ENCODE measurements at regions not wholly inside any gene's neighbourhood (a gene's known extent, or its start where the extent isn't known, plus 50 kb on each side); places are given as distances from the start of the nearest gene placed in this dataset.

DNA sequence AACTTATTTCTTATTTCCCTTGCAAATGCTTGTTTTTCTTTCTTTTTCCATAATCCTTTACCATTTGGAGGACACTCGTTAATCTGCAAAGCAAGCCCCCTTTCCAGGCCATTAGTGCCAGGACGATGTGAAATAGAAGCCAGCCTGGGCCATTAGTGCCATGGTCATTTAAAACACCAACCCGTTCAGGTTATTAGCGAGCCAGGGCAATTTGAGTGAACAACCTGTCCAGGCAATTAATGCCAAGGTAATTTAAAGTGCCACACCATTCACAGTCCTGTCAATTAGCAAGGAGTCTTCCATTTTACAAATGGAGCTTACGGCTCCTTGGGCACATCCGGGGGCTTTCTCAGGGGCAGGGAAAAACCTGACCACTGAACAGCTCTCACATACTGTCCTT is 370.6 kb downstream of the HRH4 start:
- no peak for DNase-seq (ENCODE audit: low read depth)

DNA sequence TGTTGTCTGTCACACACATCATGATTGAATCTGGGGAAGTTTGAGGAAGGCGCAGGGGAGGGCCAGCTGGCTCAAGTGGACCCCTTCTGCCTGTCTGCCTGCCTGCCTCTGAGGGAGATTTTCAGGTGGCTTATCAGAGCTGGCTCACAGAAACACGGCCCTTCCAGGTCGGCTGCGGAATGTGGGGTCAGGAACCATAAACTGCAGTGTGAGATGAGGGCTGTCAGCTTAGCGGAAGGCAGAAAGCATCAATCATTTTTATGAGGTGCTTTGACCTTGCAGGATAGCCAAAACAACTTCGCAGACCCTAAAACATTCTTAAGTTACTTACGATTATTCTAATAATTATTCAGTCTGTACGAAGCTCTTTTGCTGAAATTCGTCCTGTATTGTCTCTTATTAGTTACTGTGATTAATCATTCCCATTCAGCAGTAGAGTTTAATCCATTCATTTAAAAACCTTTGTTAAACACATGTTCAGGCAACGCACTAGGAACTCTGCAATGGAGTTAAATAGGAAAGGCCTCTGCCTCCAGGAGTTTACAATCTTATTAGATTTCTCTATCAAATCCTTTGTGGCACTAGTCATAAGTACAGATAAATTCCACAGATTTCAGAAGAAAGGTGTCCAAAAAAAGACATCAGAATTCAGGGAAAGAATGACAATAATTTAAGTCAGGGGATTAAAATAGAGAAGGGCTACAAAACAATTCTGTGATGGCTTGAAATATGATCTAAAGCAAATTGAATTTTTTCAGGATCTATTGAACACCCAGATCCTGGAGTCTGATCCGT is 371.6 kb downstream of the HRH4 start:
- DNase-seq (ENCODE audit: low read depth) = no peak

DNA sequence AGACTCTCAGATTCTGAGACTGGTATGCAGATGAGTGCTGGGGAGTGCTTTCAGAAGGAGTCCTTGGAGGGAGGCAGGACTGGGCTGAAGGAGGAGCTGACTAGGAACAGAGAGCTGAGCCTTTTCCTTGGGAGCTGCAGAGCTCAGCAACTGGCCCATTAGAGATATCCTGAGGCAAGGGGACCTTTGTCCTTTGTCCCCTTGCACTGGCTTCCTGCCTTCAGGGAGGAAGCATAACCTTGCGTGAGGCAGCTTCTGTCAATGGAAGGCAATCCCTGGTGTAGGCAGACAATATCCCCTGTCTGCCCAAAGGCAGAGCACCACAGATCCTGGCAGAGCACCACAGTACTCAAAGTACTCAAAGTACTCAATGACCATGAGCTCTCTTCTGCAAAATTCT is 375.3 kb downstream of the HRH4 start:
- DNase-seq (ENCODE audit: low read depth) = no peak

DNA sequence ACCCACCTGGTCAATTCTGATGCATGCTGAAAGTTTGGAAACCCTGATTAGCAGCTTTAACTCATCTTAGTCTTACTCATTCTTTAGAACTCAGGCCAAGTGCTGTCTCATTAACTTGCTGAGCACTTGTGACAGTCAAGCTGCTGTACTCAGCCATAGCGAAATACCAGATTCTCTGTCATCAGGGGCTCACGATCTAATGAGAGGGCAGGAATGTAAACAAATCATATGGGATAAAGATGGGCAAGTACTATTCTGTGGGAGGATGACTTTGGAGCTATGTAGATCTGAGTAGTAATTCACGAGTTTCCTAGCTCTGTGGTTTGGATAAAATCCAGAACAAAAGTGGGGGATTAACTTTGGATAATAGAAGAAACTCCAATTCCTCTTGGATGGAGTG is 376.6 kb downstream of the HRH4 start:
- DNase-seq (ENCODE audit: low read depth) = peak; percentile 14

DNA sequence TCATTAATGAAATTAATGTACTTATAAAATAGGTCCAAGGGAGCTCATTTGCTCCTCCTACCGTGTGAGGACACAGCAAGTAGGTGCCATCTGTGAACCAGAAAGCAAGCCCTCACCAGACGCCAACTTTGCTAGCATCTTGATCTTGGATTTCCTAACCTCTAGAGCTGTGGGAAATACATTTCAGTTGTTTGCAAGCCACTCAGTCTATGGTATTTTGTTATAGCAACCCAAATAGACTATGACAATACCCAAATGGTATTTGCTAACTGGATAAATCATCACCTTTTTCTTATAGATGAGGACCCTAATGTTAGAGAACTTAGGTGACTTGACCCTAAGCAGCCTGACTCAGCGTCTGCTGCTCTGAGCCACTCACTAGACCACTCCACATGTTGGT is 379.6 kb downstream of the HRH4 start:
- no peak for DNase-seq (ENCODE audit: low read depth)

DNA sequence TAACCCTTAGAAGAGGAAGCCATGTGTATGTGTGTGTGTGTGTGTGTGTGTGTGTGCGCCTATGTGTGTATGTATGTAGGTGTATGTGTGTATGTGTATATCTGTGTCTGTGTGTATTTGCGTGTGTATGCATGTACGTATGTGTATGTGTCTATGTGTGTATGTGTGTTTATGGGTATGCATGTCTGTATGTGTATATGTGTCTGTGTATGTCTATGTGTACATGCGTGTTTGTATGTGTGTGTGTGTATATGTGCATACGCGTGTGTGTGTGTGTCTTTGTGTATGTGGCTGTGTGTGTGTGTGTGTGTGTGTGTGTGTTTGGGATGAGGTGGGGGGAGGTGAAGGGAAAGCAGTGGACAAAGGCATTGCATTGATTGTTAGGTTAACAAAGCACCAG is 380.2 kb downstream of the HRH4 start:
- DNase-seq (ENCODE audit: low read depth) = no peak

DNA sequence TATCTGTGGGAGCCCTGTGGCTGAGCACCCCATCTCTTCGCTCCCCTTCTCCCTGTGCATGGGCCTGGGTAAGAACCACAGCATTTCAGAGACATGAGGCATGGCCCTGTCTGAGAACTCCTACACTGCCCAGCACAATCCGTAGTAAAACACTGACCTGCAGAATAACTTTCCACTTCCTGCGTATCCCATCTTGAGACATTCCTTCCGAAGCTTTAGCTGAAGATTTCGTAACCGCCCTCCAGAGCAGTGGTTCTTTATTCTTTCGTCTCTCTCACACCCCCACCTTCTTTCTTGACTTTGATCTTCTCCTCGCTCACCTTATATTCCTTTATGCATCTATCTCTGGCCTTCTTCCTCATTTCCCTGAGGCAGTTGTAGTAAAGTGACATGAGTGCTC is 381.1 kb downstream of the HRH4 start:
- DNase-seq (ENCODE audit: low read depth) = no peak

DNA sequence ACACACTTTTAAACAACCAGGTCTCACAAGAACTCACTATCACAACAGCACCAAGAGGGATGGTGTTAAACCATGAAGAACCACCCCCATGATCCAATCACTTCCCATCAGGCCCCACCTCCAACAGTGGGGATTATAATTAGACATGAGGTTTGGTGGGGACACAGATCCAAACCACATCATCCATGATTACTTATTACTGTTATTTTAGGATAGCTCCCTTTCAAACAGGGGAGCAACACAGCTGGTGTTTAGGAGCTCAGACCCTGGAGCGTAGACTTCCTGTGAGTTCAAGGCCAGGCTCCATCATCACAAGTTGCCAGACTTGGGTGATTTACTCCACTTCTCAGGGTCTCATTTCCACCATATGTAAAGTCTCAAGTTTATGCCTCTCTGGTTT is 382.7 kb downstream of the HRH4 start:
- DNase-seq (ENCODE audit: low read depth) = no peak

DNA sequence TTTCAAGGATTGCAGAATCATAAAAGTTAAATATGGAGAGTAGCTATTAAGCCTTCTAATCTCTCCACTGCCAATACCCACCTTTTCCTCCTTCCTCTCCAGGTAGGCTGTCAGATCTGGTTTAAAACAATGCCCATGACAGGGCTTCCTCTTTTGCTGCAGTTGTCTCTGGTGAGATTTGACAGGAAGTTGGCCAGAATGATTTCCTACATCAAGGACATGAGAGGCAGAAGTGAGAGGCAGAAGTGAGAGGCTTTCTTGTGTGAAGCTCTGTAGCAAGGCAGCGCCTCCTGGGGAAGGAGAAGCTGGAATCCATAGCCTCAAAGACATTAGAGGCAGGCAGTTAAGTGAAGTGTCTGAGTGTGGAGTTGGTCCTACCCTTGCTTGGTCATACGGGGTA is 385.7 kb downstream of the HRH4 start:
- DNase-seq (ENCODE audit: low read depth) = no peak

DNA sequence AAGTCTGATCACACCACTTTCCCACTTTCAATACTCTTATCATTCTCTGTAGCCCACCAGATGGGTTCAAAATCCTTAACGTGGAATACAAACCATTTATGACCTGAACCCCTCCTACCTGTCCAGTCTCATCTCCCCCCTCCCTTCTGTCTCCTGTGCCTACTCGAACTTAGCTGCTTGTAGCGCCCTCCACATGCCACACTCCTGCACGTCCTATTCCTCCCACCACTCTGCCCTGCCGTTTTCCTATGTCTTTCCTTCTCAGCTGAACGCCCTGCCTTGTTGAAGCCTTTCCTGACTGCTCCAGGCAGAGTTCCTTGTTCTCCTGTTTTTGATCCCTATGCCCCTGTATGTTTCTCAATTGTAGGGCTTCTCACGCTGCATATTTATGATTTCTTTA is 390.1 kb downstream of the HRH4 start:
- no peak for DNase-seq (ENCODE audit: low read depth)

DNA sequence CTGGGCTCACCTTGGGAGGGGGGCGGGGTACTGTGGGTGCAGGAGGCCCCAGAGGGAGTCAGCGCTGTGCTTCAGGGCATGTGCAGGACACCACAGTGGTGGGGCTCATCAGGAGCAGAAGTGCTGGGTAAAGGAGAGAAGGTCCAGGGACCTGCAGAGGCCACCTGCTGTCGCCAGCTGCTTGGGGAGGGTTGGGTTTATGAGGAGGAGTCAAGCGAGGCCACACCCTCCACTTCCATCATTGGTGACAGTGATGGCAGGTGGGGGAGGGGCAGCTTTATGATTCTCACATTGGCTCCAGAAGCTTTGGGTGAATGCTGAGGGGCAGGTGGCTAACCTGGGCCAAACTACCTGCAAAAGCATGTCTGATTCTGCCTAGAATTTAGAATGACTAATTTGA is 392.6 kb downstream of the HRH4 start:
- no peak for DNase-seq (ENCODE audit: low read depth)

DNA sequence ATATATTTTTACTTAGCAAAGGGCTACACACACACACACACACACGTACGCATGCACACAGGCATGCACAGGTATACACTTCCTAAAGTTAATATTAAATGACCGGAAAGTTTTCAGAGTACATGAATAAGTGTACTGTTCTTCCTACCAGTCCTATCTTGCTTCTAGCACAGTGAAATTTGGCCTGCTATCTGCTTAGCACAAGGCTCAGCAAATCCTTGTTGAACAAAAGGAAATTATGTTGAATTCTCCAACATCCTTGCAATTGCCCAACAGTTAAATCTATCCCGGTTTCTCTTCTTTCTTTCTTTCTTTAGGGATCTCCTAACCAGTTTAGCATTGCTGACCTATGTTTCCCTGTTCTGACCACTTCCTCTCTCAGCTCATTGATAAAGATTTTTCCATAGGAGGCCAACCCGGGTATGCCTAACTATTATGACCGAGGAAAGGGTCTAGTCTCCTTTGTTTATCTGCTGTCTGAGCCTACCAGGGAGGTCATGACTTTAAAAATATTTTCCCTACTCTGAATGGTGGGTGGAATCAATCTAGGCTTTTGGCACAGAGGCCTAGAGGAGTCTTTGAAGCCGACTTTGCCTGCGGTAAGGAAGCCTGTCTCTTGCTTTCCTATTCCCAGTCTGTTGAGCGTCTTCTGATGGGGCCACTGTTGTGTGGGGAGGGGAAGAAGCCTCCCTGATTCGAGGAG is 400.7 kb downstream of the HRH4 start:
- DNase-seq (ENCODE audit: low read depth) = no peak

DNA sequence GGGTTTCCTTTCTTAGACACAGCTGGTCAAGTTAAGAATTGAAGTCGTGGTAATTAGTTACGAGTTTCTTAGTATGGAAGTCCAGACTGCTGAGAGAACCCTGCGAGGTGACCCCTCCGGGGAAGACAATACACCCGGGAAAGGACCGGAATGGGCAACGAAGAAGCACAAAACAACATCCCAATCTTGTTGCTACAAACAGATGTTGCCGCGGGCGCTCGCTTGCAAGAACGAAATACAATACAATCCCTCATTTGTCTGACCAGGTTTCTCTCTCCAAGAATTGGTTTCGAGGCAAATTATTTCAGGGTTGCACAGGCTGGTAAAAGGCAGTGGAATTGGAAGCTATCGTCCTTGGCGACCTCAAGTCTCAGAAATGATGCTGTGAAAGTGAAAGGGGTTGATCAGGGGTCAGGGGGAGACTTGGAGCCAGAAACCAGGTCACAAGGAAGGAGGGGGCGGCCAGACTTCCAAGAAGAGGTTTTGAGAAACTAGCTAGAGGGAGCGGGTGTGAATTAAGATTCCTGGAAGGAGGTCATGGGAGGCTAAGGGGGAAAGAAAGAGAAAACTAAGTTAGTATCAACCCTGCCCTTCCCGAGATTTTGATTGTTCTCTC is 401.9 kb downstream of the HRH4 start:
- DNase-seq (ENCODE audit: low read depth) = no peak

DNA sequence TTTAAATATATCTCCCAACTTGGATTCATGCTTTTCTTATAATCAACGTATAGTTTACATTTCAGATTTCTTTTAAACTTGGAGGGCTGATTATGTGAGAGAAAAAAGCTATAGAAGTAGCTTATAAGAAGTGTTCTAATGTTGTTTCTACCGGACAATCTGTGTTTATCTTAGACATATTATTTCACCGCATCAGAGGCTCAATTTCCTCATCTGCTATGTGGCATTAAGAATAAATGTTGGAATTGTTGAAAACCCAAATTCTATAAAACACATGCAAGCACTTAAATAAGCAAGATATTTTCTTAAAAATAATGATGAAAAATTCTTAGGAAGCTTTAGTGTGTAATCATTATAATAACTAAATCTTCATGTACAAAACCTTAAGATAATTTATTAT is 407.9 kb downstream of the HRH4 start:
- no peak for DNase-seq (ENCODE audit: low read depth)

DNA sequence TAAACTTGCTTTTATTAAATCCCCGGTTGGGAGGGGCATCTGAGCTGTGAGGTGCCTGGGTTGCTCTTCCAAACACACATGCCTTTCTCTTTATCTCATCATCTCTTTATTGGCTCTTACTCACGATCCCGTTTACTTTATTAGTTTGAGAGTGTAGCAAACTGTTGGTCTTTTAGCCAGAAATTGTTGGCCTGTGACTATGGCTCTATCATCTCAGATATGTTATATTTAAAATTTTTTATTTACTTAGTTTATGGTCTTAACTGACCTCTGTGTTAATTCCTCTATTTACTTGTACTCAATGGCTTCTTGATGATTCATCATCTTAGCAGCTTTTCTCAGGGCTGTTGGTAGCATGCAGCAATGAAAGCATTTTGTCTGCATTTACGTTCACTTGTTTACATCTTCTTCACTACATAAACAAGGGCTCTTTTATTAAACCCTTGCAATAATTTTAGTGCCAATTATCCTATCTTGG is 408.4 kb downstream of the HRH4 start:
- no peak for DNase-seq (ENCODE audit: low read depth)

DNA sequence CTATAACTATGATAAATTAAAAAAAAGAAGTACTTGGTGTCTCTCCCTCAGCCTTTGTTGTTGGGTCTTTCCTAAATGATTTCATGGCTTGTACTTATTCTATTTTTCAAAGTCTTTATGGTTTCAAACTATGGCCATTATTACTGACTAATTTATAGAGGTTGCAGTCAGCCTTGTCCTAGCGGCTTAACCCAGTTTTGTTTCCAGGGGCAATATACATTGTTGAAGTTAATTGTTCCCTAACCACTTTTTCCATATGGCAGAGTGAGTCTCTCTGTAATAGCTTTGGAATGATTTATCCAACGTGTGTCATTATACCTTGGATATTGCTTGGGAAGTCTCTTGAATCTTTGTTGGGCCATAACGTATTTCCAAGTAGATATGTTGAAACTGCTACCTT is 408.8 kb downstream of the HRH4 start:
- DNase-seq (ENCODE audit: low read depth) = no peak

DNA sequence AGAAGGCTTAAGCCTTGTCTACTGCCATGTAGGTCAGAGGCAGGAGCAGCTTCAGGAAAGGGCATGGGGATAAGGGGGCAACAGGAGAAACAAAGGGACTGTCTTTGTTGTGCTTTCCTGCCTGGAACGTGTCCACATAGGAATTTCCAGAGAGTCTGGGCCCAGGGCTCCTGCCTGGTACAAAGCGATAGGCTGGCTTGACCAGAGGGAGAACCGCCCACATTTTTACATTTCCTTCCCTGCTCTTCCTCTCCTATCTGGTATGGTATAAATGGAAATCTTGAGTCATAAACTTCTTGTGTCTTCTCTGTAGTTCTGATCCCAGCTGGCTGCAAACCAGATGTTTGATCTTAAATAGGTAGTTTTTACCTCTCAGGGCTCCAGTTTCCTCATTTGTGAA is 414.8 kb downstream of the HRH4 start:
- DNase-seq (ENCODE audit: low read depth) = no peak

DNA sequence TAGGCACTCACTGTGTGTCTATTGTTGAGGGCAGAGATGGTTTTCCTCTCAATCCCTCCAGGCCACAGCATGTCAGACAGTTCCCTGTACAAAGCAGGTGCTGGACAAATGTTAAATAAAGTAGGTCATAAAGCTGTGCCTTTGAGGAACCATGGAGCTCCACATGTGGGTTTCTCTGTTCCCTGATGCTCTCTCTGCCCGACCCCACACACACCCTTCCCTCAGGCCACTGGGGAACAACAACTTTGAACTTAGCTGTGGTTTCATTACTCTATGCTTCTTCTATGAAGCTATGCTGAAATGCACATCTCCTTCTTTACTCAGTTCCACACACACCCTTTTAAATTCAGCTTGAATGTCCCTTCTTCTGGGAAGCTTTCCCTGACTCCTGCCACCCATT is 415.3 kb downstream of the HRH4 start:
- no peak for DNase-seq (ENCODE audit: low read depth)

DNA sequence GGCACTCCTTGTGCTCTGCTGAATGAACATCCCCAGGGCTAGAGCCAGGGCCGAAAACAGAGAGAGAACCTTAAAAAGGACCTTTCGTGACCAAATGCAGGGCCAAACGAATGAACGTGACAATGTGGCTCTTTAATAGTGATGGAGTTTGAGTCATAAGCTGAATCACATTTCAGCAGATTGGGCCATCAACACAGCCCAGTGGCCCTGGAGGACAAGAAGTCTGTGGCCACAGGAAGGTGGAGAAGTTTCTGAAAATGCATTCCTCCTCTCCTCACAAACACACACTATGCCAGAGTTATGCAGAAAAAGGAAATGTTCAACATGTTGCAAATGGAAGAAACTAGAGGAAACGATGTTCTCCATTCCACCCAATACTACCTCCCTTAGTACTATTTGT is 415.8 kb downstream of the HRH4 start:
- DNase-seq (ENCODE audit: low read depth) = no peak

DNA sequence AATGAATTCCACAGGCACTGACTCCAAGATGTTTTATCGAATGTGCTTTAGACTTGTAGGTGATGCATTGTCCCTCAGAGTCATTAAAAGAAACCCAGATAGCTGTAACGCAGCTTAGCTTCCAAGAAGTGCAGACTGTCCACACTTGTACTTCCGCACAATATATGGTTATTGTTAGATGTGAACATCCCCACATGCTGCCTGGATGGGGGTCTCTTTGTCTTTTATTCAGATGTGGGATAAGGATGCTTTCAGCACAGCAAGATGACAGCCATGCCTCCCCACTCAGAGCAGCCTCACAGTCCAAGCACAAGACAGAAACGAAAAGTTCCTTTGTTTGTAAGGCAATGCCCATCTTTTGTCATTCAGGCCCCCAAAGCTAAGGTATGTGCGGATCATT is 416.6 kb downstream of the HRH4 start:
- no peak for DNase-seq (ENCODE audit: low read depth)

DNA sequence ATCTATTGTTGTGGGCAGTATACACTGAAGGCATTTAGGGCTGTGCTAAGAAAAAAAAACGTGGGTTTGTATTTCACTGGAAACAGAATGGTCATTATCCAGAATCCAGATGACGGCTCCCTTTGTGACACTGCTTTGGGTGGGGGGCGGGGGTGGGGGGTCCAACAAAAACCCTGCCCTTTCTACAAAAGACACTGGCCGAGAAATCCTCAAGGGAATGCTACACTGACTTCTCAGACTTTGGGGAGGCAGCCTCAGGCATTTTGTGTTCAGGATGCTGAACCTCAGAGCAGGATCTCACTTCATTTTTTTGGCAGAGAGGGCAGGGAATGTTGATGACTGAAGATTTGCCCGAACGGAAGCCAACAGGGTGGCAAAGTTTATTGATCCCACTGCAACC is 417.1 kb downstream of the HRH4 start:
- no peak for DNase-seq (ENCODE audit: low read depth)

DNA sequence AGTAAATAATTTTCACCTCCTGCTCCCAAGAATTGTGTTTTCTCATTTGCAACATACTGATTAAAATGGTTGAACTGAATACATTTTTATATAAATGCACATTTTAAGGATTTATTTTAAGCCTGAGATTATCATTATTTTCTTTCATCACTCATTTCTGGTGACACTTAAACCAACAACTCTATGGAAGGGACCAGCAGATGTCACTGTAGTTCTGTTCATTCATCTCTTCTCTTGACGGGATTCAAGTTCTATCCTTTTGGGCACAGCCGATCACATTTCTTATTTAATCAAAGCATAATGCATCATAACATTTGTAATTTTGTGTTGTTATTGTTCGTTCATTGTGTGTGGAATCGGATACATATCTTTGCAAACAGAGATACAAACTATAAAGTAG is 417.9 kb downstream of the HRH4 start:
- peak; percentile 49 for DNase-seq (ENCODE audit: low read depth)

DNA sequence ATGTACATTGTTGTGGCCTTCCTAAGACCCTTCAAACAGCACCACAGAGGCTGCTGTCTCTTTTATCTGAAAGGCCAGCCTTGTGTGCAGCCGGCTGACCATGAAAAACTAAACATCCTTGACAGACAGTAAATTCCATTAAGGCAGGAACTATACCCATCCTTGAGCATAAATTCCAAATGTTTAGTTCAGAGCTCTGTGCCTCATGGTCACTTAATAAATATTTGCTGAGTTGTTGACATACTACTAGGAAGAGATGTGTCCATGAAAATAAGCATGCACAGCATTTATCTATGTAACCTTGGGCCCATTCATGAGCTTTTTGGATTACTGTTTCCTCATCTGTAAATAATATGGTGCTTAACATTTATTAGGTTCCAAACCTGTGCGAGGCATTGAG is 424.8 kb downstream of the HRH4 start:
- DNase-seq (ENCODE audit: low read depth) = no peak

All from fibroblast of the conjunctiva (primary cell).